ENCODE measurements at regions not wholly inside any gene's neighbourhood (a gene's known extent, or its start where the extent isn't known, plus 50 kb on each side); places are given as distances from the start of the nearest gene placed in this dataset.

DNA sequence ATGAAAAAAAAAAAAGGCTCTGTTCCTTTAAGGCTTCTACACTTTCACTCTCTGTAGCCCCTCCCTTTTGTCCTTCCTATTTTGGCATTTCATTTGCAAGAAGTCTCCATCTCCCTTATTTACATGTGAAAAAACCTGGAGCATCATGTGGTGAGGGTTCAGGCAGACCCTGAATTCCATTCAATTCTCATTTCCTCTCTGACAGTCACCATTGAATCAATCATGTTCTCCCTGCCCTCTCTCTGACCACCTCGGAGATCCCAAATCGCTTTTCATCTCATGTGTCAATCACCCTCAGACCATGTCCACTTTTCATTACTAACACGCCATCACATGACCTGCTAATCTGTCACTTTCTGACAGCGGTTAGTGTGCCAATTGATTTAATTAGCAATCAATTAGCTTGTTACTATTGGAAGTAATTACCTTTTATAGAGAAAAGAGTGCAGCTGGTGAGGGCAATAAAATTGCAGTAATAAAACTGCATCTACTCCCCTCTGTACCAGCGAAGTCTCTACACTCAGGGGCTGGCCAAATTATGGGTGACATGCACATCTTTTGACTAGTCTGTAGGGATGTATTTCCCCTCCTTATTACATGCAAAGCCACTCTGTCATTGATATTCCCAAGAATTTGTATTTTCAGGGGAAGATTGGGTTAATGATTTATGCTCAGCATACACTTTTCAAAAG, 317.4 kb downstream of the EN1 start:
- POLR2A ChIA-PET: no interaction called here
- DNase-seq (no peak), ATAC-seq (ENCODE audit: low read depth) (no peak)
- no peaks in the 10 kb centered on the region for H3K9me3 Mint-ChIP-seq
- H3K4me3 Mint-ChIP-seq: no peak overlapping the region
- no peaks in the 10 kb centered on the region for H3K36me3 Mint-ChIP-seq
- no peaks in the 10 kb centered on the region for H3K4me1 Mint-ChIP-seq
- H3K27ac Mint-ChIP-seq: no peak overlapping the region
- no peaks in the 10 kb centered on the region for H3K27me3 Mint-ChIP-seq

GRCh38 chr2:118527571-118527970, 319.9 kb downstream of the EN1 start:
- POLR2A ChIA-PET: no interaction called here
- ATAC-seq (ENCODE audit: low read depth): no peak

GRCh38 chr2:118525346-118525745, 322.1 kb downstream of the EN1 start:
- H3K27me3 Mint-ChIP-seq: no peaks in the 10 kb centered on the region
- no peaks in the 10 kb centered on the region for H3K4me1 Mint-ChIP-seq
- H3K36me3 Mint-ChIP-seq: no peaks in the 10 kb centered on the region
- no peak overlapping the region for H3K4me3 Mint-ChIP-seq
- ATAC-seq (ENCODE audit: low read depth) (no peak), DNase-seq (no peak)
- POLR2A ChIA-PET: no interaction called here
- H3K27ac Mint-ChIP-seq: no peak overlapping the region
- peaks cover 11% of the 10 kb centered on the region for H3K9me3 Mint-ChIP-seq

More at GRCh38 chr2:118527571-118527970, 319.9 kb downstream of the EN1 start:
- Mint-ChIP-seq H3K4me3 (no peak overlapping the region), H3K36me3 (no peaks in the 10 kb centered on the region), H3K27ac (no peak overlapping the region), H3K4me1 (no peaks in the 10 kb centered on the region), H3K27me3 (no peaks in the 10 kb centered on the region), H3K9me3 (no peaks in the 10 kb centered on the region)
- DNase-seq: no peak

GRCh38 chr2:118524911-118525310, 322.5 kb downstream of the EN1 start:
- no peak overlapping the region for H3K27ac Mint-ChIP-seq
- no peaks in the 10 kb centered on the region for H3K4me1 Mint-ChIP-seq
- H3K27me3 Mint-ChIP-seq: no peaks in the 10 kb centered on the region
- no peak overlapping the region for H3K4me3 Mint-ChIP-seq
- POLR2A ChIA-PET: no interaction called here
- H3K36me3 Mint-ChIP-seq: no peaks in the 10 kb centered on the region
- peaks cover 11% of the 10 kb centered on the region for H3K9me3 Mint-ChIP-seq
- no peak for DNase-seq
- ATAC-seq (ENCODE audit: low read depth): no peak

DNA sequence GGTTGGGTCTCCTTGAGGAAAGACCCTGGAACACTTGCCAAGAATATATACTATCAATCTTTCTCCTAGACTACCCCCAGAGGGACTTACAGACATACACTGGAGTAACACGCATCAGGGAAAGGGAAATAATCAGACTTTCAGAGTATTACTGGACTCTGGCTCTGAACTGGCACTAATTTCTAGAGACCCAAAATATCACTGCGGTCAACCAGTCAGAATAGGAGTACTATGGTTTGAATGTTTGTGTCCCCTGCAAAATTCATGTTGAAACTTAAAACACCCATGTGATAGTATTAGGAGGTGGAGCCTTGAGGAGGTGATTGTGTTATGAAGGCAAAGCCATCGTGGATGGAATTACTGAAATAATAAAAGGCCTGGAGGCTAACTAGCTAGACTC, 323.7 kb downstream of the EN1 start:
- Mint-ChIP-seq H3K4me3 (no peak overlapping the region), H3K36me3 (no peaks in the 10 kb centered on the region), H3K27me3 (no peaks in the 10 kb centered on the region), H3K4me1 (no peaks in the 10 kb centered on the region), H3K27ac (no peak overlapping the region), H3K9me3 (peaks cover 13% of the 10 kb centered on the region)
- ATAC-seq (ENCODE audit: low read depth) (no peak), DNase-seq (no peak)
- POLR2A ChIA-PET: no interaction called here

- H3K27me3 Mint-ChIP-seq: no peaks in the 10 kb centered on the region
- no peaks in the 10 kb centered on the region for H3K36me3 Mint-ChIP-seq
- H3K27ac Mint-ChIP-seq: no peak overlapping the region
- H3K4me3 Mint-ChIP-seq: no peak overlapping the region
- no peak for ATAC-seq (ENCODE audit: low read depth)
- DNase-seq: no peak
- H3K9me3 Mint-ChIP-seq: peaks cover 14% of the 10 kb centered on the region
- POLR2A ChIA-PET: no interaction called here
- H3K4me1 Mint-ChIP-seq: no peaks in the 10 kb centered on the region
Observed at GRCh38 chr2:118521960-118522359, 325.5 kb downstream of the EN1 start.

- Mint-ChIP-seq H3K9me3 (peaks cover 14% of the 10 kb centered on the region), H3K36me3 (no peaks in the 10 kb centered on the region), H3K27ac (no peak overlapping the region), H3K27me3 (no peaks in the 10 kb centered on the region), H3K4me3 (no peak overlapping the region), H3K4me1 (no peaks in the 10 kb centered on the region)
- ATAC-seq (ENCODE audit: low read depth): no peak
- DNase-seq: no peak
- POLR2A ChIA-PET: no interaction called here
Observed at GRCh38 chr2:118521272-118521671, 326.2 kb downstream of the EN1 start.

DNA sequence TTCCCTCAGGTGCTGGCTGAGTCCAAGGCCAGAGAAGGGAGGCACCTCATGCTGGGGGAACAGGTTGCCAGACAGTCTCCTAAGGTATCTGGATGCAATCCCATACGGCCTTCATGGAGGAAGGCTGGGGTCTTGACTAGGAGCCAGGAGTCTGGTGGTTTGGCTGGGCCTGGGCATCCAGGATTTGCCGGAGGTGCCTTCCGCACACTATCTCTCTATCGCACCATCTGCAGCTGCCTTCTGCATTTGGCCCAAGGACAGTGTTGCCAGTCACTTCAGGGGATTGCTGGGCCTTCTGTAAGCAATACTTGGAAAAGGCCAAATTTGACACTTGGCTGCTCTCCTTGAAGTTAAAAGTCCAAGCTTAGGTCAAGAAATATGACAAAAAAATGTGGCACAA, 327.2 kb downstream of the EN1 start:
- no peaks in the 10 kb centered on the region for H3K36me3 Mint-ChIP-seq
- H3K27ac Mint-ChIP-seq: no peak overlapping the region
- peaks cover 14% of the 10 kb centered on the region for H3K9me3 Mint-ChIP-seq
- H3K4me3 Mint-ChIP-seq: no peak overlapping the region
- H3K27me3 Mint-ChIP-seq: no peaks in the 10 kb centered on the region
- POLR2A ChIA-PET: no interaction called here
- ATAC-seq (ENCODE audit: low read depth) (no peak), DNase-seq (no peak)
- H3K4me1 Mint-ChIP-seq: no peaks in the 10 kb centered on the region

DNA sequence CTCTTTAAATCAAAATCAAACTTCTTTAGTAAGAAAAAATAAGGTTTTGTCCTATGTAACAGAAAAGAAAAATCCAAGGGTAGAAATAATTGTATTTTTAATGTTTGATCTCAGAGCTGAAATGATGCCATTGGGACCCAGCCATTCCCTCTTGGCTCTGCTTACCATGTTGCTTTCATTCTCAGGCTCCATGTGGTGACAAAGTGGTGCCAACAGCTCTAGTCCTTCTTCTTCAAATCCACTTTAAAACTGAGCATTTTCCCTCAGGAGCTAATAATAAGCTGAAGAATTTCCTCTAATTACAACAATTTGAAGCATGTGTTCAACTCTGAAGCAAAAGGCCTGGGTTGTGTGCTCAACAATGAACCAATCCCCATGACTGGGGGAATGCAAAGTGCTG, 327.9 kb downstream of the EN1 start:
- no peak for ATAC-seq (ENCODE audit: low read depth)
- no peak for DNase-seq
- Mint-ChIP-seq H3K4me3 (no peak overlapping the region), H3K27me3 (no peaks in the 10 kb centered on the region), H3K9me3 (peaks cover 14% of the 10 kb centered on the region), H3K4me1 (no peaks in the 10 kb centered on the region), H3K27ac (no peak overlapping the region), H3K36me3 (no peaks in the 10 kb centered on the region)
- POLR2A ChIA-PET: no interaction called here

DNA sequence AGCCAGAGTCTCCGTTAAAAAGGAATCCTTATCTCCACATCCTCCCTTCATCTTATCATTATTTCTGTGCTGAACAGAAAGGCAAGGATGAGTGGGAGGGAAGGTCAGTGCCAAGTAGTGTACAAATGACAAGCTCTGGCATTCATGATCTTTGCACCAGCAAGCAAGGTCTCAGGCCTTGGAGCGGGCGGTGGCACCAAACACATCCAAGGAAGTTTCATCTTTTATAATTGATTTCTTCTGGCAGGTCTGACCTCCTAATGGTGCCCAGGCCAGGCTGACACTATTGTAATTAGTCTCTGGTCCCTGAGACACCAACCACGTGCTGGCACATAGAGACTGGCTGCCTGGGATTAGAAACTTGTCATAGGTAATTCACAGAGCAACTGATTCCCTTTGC, 336.6 kb downstream of the EN1 start:
- ATAC-seq (ENCODE audit: low read depth) (no peak), DNase-seq (no peak)
- POLR2A ChIA-PET: no interaction called here
- Mint-ChIP-seq H3K4me3 (no peak overlapping the region), H3K27ac (no peak overlapping the region), H3K27me3 (no peaks in the 10 kb centered on the region), H3K36me3 (no peaks in the 10 kb centered on the region), H3K4me1 (no peaks in the 10 kb centered on the region), H3K9me3 (peaks cover 3% of the 10 kb centered on the region)

DNA sequence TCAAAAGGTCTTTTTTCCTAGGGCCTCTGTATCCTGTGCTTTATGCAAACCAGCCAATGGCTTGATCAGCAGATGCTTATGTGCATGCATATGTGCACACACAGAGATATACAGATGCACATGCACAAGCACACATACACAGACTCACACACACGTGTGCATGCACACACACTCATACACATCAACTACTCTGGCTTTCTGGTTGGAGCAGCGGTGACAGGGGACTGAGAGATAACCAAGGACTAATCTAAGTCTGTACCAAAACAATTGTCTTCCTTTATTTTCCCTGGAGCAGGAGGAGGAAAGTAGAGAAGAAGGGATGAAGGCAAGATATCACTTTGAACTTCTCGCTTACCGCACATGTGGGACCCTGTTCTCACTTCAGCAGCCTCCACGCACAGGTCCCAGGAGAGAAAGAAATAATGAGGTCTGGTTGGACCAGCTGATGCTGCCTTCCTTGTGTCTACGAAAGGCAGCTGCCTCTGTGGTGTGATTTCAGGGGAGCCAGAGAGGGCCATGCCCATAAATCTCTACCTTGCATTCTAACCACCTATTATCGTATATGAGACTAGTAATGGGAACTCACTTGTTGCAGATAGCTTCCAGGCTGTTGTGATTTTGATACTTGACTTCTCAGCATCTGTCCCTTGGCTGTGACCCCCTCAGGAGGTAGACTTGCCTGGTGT, 338.0 kb downstream of the EN1 start:
- POLR2A ChIA-PET: no interaction called here
- no peaks in the 10 kb centered on the region for H3K27me3 Mint-ChIP-seq
- H3K4me1 Mint-ChIP-seq: no peaks in the 10 kb centered on the region

DNA sequence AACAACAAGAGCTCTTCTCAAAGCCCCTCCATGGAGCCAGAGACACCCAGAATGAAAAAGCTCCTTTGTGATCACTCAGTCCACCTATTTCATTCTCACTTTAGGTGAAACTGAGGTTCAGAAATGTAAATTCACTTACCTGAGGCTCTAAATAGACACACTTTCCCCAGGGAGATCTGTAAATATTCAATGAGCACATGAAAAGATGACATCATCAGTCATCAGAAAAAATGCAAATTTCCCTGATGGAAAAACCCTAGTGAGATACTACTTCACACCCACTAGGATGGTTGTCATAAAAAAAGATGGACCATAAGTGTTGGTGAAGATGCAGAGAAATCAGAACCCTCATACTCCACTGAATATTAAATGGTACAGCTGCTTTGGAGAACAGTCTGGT, 339.2 kb downstream of the EN1 start:
- H3K27me3 Mint-ChIP-seq: no peaks in the 10 kb centered on the region
- DNase-seq (no peak), ATAC-seq (ENCODE audit: low read depth) (no peak)
- no peaks in the 10 kb centered on the region for H3K36me3 Mint-ChIP-seq
- H3K27ac Mint-ChIP-seq: no peak overlapping the region
- no peaks in the 10 kb centered on the region for H3K9me3 Mint-ChIP-seq
- H3K4me1 Mint-ChIP-seq: no peaks in the 10 kb centered on the region
- POLR2A ChIA-PET: no interaction called here
- no peak overlapping the region for H3K4me3 Mint-ChIP-seq

More for the DNA sequence above, 338.0 kb downstream of the EN1 start:
- no peak overlapping the region for H3K4me3 Mint-ChIP-seq
- H3K36me3 Mint-ChIP-seq: no peaks in the 10 kb centered on the region
- H3K27ac Mint-ChIP-seq: no peak overlapping the region
- DNase-seq (no peak), ATAC-seq (ENCODE audit: low read depth) (no peak)
- H3K9me3 Mint-ChIP-seq: peaks cover 3% of the 10 kb centered on the region

DNA sequence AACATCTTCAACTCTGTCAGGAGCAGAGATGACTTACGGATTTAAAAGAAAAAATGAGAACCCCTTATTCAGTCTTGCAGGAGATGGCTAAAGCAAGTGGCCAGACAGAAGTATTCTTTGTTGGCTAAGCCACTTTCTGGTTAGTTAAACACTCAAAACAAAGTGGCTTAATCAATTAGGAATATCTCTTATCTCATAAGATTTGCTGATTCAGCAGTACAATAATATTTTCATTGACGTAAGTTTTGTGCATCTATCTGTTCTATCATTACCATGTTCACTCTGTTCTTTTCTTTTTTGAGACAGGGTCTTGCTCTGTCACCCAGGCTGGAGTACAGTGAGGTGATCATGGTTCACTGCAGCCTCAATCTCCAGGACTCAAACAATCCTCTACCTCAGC, 342.0 kb downstream of the EN1 start:
- H3K36me3 Mint-ChIP-seq: no peaks in the 10 kb centered on the region
- no peak overlapping the region for H3K27ac Mint-ChIP-seq
- no peaks in the 10 kb centered on the region for H3K9me3 Mint-ChIP-seq
- no peaks in the 10 kb centered on the region for H3K27me3 Mint-ChIP-seq
- no peak for ATAC-seq (ENCODE audit: low read depth)
- no peak overlapping the region for H3K4me3 Mint-ChIP-seq
- H3K4me1 Mint-ChIP-seq: no peaks in the 10 kb centered on the region
- no peak for DNase-seq
- POLR2A ChIA-PET: no interaction called here

DNA sequence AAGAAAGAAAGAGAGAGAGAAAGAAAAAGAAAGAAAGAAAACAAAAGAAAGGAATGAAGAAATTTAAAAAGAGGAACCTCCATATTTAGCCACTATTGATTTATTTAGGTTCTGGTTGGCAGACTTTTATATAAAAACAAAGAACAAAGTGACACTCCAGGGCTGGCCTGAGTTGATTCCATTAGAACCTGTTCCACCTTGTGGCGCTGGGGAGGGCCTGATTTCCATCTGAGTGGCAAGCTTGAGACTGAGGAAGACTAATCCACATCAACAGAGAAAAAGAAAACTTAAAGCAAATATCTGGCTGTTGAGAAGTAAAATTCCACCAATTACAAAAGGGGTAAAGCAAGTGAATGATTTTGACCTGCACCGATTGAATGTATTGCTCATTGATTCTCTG, 345.3 kb downstream of the EN1 start:
- Mint-ChIP-seq H3K27me3 (no peaks in the 10 kb centered on the region), H3K9me3 (no peaks in the 10 kb centered on the region), H3K27ac (no peak overlapping the region), H3K36me3 (no peaks in the 10 kb centered on the region), H3K4me1 (no peaks in the 10 kb centered on the region), H3K4me3 (no peak overlapping the region)
- POLR2A ChIA-PET: no interaction called here
- ATAC-seq (ENCODE audit: low read depth): no peak
- DNase-seq: no peak

Data from activated naive CD8-positive, alpha-beta T cell treated with anti-CD3 and anti-CD28 coated beads, Interleukin-2, amount 10 ng/mL, durations not matched to agents 7 days and 5 days (primary cell).